GM12874 (cell line): ENCODE measurements at regions not wholly inside any gene's neighbourhood (a gene's known extent, or its start where the extent isn't known, plus 50 kb on each side); places are given as distances from the start of the nearest gene placed in this dataset.

Experiments used
- TF ChIP-seq, protein P1 (sequence below): IDR thresholded peaks from 2 replicates; pipeline ENCODE4 v1.5.1; 2011; ENCODE audit warnings: low read depth, mild to moderate bottlenecking, control low read depth, low read length, moderate library complexity; ENCODE audit not compliant: insufficient read depth

DNA sequence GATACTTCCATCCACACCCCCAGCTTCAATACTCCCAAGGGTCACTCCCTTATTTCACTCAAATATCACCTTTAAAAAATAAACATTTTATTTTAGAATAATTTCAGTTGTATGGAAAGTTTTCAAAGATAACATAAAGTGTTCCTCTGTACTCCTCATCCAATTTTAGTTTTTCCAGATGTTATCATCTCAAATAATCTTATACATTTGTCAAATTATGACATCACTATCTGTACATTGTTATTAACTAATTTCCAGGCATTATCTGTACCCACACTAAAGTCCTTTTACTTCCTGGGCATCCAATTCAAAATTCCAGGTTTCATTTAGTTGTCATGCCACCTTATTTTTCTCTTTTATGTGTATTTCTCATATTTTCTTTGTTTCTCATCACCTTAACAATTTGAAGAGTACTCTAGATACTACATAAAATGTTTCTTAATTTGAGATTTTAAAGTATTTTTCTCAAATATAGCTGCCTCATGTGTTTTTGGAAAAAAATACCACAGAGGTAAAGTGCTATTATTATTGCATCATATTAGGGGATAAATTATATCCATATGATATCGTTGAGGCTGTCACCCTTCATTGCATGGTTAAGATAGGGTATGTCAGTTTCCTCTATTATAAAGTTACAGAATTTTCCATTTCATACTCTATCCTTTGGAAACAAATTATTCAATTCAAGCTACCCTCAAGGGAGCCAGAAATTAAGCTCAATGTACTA is 571.0 kb downstream of the SLC6A15 start:
- TF ChIP-seq, protein P1, sequence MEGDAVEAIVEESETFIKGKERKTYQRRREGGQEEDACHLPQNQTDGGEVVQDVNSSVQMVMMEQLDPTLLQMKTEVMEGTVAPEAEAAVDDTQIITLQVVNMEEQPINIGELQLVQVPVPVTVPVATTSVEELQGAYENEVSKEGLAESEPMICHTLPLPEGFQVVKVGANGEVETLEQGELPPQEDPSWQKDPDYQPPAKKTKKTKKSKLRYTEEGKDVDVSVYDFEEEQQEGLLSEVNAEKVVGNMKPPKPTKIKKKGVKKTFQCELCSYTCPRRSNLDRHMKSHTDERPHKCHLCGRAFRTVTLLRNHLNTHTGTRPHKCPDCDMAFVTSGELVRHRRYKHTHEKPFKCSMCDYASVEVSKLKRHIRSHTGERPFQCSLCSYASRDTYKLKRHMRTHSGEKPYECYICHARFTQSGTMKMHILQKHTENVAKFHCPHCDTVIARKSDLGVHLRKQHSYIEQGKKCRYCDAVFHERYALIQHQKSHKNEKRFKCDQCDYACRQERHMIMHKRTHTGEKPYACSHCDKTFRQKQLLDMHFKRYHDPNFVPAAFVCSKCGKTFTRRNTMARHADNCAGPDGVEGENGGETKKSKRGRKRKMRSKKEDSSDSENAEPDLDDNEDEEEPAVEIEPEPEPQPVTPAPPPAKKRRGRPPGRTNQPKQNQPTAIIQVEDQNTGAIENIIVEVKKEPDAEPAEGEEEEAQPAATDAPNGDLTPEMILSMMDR = no peak

DNA sequence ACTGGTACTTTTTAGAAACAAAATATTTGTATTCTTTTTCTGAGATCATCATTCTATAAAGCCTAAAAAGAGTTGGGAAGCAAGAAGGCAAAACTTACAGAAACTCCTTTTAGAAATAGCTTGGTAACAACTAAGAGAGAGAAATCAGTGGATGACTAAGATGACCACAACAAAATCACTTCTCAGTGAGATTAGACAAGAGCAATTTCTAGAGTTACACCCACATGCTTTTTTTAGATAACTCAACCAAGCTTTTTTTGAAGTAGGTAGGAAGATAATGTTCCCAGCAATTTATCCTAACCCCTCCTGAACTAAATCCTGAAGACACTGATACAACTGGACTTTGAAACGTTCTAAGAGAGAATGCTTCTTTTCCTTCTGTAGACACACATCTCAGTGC is 576.4 kb downstream of the SLC6A15 start:
- TF ChIP-seq, protein P1 = no peak

DNA sequence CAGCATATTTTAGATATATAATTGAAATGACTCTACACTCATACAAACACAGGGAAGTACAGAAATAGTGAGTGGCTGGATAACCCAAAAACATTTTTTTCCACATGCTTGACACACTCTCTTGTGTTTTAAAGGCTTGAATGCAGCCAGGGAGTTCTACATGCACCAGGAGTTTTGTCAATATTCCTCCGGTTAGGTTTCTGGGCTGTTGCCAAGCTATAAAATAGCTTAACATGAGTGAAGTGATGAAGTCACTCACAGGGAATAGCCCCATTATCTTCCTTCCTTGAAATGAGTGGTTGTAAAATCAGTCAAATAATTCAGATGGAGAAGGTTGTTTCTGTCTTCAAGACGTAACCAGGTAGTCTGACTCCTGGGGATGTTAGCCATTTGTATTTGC is 582.7 kb downstream of the SLC6A15 start:
- TF ChIP-seq, protein P1 = no peak

DNA sequence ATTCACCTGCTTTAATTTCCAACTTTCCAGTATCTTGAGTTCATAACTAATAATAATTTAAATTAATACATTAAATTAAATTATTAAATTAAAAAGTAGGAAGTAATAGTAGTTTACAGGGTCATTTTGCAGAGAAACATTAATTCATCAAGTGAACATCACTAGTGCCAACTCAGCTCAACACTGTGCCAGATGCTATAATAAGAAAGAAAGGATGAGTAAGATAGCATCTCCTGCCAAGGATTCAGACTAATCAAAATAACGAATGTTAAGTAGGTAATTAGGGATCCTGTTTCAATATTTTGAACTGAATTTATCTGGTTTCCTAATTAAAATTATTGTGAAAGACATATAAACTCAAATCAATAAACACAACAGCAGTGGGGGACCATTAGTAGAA is 596.7 kb downstream of the SLC6A15 start:
- TF ChIP-seq, protein P1 = no peak

DNA sequence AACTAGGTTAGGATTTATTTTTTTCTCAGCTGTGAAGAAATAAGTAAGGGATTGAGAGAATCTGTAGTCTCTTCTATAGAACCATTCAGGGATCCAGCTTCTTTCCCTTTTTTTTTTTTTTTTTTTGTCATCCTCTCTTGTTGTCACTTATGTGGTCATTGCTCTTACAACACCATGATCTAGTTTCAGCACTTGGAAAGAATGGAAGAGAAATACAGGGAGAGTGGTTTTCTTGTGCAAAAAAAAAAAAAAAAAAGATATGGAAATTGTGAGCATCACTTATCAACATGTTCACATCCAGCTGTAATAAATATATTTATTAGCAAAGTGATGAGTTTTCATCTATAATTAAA is 599.3 kb downstream of the SLC6A15 start:
- TF ChIP-seq, protein P1 = no peak

DNA sequence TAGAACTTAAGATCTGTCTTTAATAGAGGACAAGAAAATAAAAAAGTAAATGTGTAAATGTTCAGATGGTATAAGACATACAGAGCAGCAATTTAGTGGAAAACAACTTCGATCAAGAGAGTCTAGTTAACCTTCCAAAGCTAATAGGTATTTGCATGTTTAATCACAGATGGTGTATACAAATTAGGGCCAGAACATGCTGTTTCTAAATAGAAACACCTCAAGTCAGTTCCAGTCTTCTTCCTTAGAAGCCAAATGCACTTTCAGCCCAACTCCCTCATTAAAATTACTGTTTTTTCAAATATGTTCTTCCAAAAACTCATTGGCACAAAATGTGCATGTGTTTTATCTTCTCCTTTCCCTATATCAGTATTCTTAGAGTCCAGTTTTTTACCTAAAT is 604.4 kb downstream of the SLC6A15 start:
- TF ChIP-seq, protein P1 = no peak

DNA sequence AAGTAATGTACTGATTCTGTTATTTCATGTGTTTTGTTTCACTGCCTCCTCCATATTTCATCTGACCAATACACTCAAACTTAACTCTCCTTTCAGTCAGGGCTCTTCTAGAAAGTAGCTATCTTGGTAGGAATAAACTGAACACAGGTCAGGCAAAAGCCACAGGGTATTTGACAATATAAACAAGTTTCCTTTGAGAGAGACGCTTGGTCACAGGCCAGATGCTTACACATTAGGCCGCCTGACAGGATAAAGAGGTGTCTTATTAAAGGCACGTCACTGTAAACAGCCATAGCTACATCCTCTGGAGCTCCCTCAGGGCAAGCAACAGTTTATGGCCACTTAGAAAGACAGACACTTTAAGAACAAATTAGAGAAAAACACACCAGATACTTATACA is 607.5 kb downstream of the SLC6A15 start:
- TF ChIP-seq, protein P1 = no peak
